ENCODE measurements at regions not wholly inside any gene's neighbourhood (a gene's known extent, or its start where the extent isn't known, plus 50 kb on each side); places are given as distances from the start of the nearest gene placed in this dataset.

DNA sequence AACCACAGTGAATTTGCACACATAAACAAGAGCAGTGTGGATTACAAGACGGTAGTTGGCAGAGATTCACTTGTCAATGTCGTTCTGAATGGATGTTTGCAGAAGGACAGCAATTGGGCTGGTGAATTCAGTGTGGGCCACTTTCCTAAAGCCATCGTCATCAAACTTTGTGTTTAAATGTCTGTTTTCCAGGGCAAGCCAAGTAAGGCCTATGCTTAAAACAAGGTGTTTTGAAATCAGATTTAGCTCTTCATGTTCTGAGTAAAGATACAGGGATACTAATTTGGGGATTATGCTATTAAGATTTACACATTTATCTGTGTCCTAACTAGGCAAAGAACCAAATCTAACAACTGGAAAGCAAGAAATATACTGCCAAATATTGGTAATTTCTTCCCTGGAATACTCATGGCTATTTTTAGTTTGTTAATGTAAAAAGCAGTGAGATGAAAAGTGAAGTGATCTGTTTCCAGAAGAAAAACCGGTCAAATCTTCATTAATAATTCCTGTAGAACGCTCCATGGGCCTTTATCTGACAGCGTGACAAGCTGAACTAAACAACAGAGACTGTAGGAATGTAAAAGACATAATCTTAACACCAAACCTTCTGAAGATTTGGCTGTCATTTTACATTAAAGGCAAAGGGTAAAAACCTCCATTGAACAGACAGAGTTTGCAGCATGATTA, 175.7 kb downstream of the ICOS start:
- H3K4me3 ChIP-seq (ENCODE audit: low read length): no peak overlapping the region
- no peaks in the 10 kb centered on the region for H3K9me3 ChIP-seq (ENCODE audit: control insufficient read depth, insufficient read depth, low read length)
- no peaks in the 10 kb centered on the region for H4K20me1 ChIP-seq (ENCODE audit: control insufficient read depth, insufficient read depth, low read depth, low read length)
- no peak overlapping the region for H3K27ac ChIP-seq (ENCODE audit: low read depth, low read length)
- no peaks in the 10 kb centered on the region for H3F3A ChIP-seq (ENCODE audit: control insufficient read depth, insufficient read depth)
- H3K79me2 ChIP-seq (ENCODE audit: control insufficient read depth, low read length): no peaks in the 10 kb centered on the region
- no peaks in the 10 kb centered on the region for H3K9me2 ChIP-seq (replicated peaks; ENCODE audit: control insufficient read depth, low read length)
- no peaks in the 10 kb centered on the region for H3K4me1 ChIP-seq (ENCODE audit: control insufficient read depth, low read length)
- no peak for TF ChIP-seq EZH2phosphoT487 (IDR thresholded peaks at IDR 0.05; ENCODE audit: borderline replicate concordance, low read length)
- no peak for TF ChIP-seq CTCF (IDR thresholded peaks at IDR 0.05; ENCODE audit: low read depth, low read length, poor library complexity, severe bottlenecking)
- 0 out of 2 replicates have a peak, but pooled peaks cover 5% of the 10 kb centered on the region for H3K27me3 ChIP-seq (ENCODE audit: control insufficient read depth, low read length)
- H3K36me3 ChIP-seq (ENCODE audit: control insufficient read depth, low read length): no peaks in the 10 kb centered on the region
- no peak overlapping the region for H3K4me2 ChIP-seq (ENCODE audit: low read length)

GRCh38 chr2:204114295-204115136, 178.0 kb downstream of the ICOS start:
- Histone ChIP-seq H3K4me1 (ENCODE audit: control insufficient read depth, low read length) (no peaks in the 10 kb centered on the region), H3K27me3 (ENCODE audit: control insufficient read depth, low read length) (0 out of 2 replicates have a peak, but pooled peaks cover 3% of the 10 kb centered on the region), H3K27ac (ENCODE audit: low read depth, low read length) (no peak overlapping the region), H3K4me3 (ENCODE audit: low read length) (no peak overlapping the region), H3K4me2 (ENCODE audit: low read length) (no peak overlapping the region), H3F3A (ENCODE audit: control insufficient read depth, insufficient read depth) (no peaks in the 10 kb centered on the region), H3K9me2 (replicated peaks; ENCODE audit: control insufficient read depth, low read length) (no peaks in the 10 kb centered on the region), H3K9me3 (ENCODE audit: control insufficient read depth, insufficient read depth, low read length) (no peaks in the 10 kb centered on the region), H3K79me2 (ENCODE audit: control insufficient read depth, low read length) (no peaks in the 10 kb centered on the region), H4K20me1 (ENCODE audit: control insufficient read depth, insufficient read depth, low read depth, low read length) (no peaks in the 10 kb centered on the region), H3K36me3 (ENCODE audit: control insufficient read depth, low read length) (no peaks in the 10 kb centered on the region)
- TF ChIP-seq EZH2phosphoT487 (IDR thresholded peaks at IDR 0.05; ENCODE audit: borderline replicate concordance, low read length): no peak
- no peak for TF ChIP-seq CTCF (IDR thresholded peaks at IDR 0.05; ENCODE audit: low read depth, low read length, poor library complexity, severe bottlenecking)

GRCh38 chr2:204115137-204116056, 178.8 kb downstream of the ICOS start:
- Histone ChIP-seq H4K20me1 (ENCODE audit: control insufficient read depth, insufficient read depth, low read depth, low read length) (no peaks in the 10 kb centered on the region), H3K4me1 (ENCODE audit: control insufficient read depth, low read length) (no peaks in the 10 kb centered on the region), H3K27ac (ENCODE audit: low read depth, low read length) (no peak overlapping the region), H3K9me3 (ENCODE audit: control insufficient read depth, insufficient read depth, low read length) (no peaks in the 10 kb centered on the region), H3K27me3 (ENCODE audit: control insufficient read depth, low read length) (0 out of 2 replicates have a peak, but pooled peaks cover 3% of the 10 kb centered on the region), H3K4me3 (ENCODE audit: low read length) (no peak overlapping the region), H3K36me3 (ENCODE audit: control insufficient read depth, low read length) (no peaks in the 10 kb centered on the region), H3K79me2 (ENCODE audit: control insufficient read depth, low read length) (no peaks in the 10 kb centered on the region), H3K4me2 (ENCODE audit: low read length) (no peak overlapping the region), H3F3A (ENCODE audit: control insufficient read depth, insufficient read depth) (no peaks in the 10 kb centered on the region), H3K9me2 (replicated peaks; ENCODE audit: control insufficient read depth, low read length) (no peaks in the 10 kb centered on the region)
- no peak for TF ChIP-seq EZH2phosphoT487 (IDR thresholded peaks at IDR 0.05; ENCODE audit: borderline replicate concordance, low read length)
- no peak for TF ChIP-seq CTCF (IDR thresholded peaks at IDR 0.05; ENCODE audit: low read depth, low read length, poor library complexity, severe bottlenecking)

Measured in DOHH2 (cell line).